K562 (cell line): ENCODE measurements at regions not wholly inside any gene's neighbourhood (a gene's known extent, or its start where the extent isn't known, plus 50 kb on each side); places are given as distances from the start of the nearest gene placed in this dataset.

Source experiments
- ATAC-seq: fragments of 200-7000 bp; cut with Tn5 transposase; 3 replicates; pipeline ENCODE4 v1.9.1; 2020; ENCODE audit warnings: moderate library complexity
- BruUV-seq: library from RNA; stranded (reverse); fragments of 400-500 nt; replicated peaks from 2 replicates; lab custom pipeline; 2021; lab: Mats Ljungman, UMichigan
- CTCF ChIA-PET: fragments of 300-600 bp; formaldehyde crosslinking; extraction: SDS; loops from one replicate; lab custom pipeline; 2021; ENCODE audit warnings: low intra/inter-chr PET ratio; lab: Yijun Ruan, JAX
- POLR2A ChIA-PET: fragments of 300-600, 350-650 bp; sonication (Branson Sonifier 250); formaldehyde crosslinking; extraction: SDS; loops from one replicate; lab custom pipeline; 2021; ENCODE audit warnings: antibody characterized with exemption, inconsistent platforms; lab: Yijun Ruan, JAX
- DNase-seq, 4 experiments: peaks; one replicate each; pipeline versions ENCODE4 v3.0.0 to v3.0.0-alpha.2; 2011 to 2018; ENCODE audit warnings: low spot score in 3 of 4, mixed read lengths in 3 of 4; ENCODE audit errors: extremely low read depth in 1 of 4
- FAIRE-seq: peaks from 2 replicates; lab custom pipeline; 2011; peaks lifted over from hg19 to GRCh38; lab: Jason Lieb, UNC
- H2AFZ ChIP-seq: 2 replicates; pipeline ENCODE4 v1.6.0; 2011; ENCODE audit warnings: low read depth, low read length, control low read depth, inconsistent platforms
- H3K27ac ChIP-seq: fragments of 200-600 bp; 3 replicates; pipeline ENCODE4 v1.8.0; 2011; ENCODE audit warnings: low read depth, mild to moderate bottlenecking, control low read depth, inconsistent platforms, low read length, moderate library complexity, mixed read lengths; ENCODE audit errors: extremely low read depth
- H3K27me3 ChIP-seq, 2 experiments: fragments of 300-600 bp in 1 of 2; 2 replicates in 1 of 2; 3 replicates in 1 of 2; pipeline versions ENCODE4 v1.6.0 to v1.8.0; 2011; ENCODE audit warnings: inconsistent platforms in 2 of 2, low read length in 2 of 2, mild to moderate bottlenecking in 1 of 2, mixed read lengths in 1 of 2, moderate library complexity in 1 of 2; ENCODE audit not compliant: control insufficient read depth in 2 of 2, insufficient read depth in 2 of 2
- H3K36me3 ChIP-seq: fragments of 300-600 bp; 3 replicates; pipeline ENCODE4 v1.8.0; 2011; ENCODE audit warnings: mild to moderate bottlenecking, low read length, inconsistent platforms; ENCODE audit not compliant: control insufficient read depth, insufficient read depth
- H3K4me1 ChIP-seq, 2 experiments: fragments of 200-600 bp in 1 of 2; replicated peaks in 1 of 2; 2 replicates in 1 of 2; 3 replicates in 1 of 2; pipeline versions ENCODE4 v1.5.1 to v1.8.0; 2011; ENCODE audit warnings: inconsistent platforms in 2 of 2, low read length in 2 of 2, mild to moderate bottlenecking in 1 of 2, mixed read lengths in 1 of 2, moderate library complexity in 1 of 2; ENCODE audit not compliant: control insufficient read depth in 2 of 2, insufficient read depth in 2 of 2
- H3K4me2 ChIP-seq: 2 replicates; pipeline ENCODE4 v1.6.1; 2011; ENCODE audit warnings: low read length, control low read depth, inconsistent platforms, mixed read lengths; ENCODE audit not compliant: insufficient read depth
- H3K4me3 ChIP-seq: fragments of 200-600 bp; sonication (generic), shearing (Covaris generic); 2 replicates; pipeline ENCODE4 v1.5.1; 2016; ENCODE audit warnings: control low read depth, inconsistent platforms
- H3K79me2 ChIP-seq: fragments of 200-600 bp; 3 replicates; pipeline ENCODE4 v1.8.0; 2011; ENCODE audit warnings: low read length, inconsistent platforms; ENCODE audit not compliant: control insufficient read depth, insufficient read depth
- H3K9ac ChIP-seq, 2 experiments: 2 replicates each; pipeline versions ENCODE4 v1.6.0 to v1.6.1; 2011; ENCODE audit warnings: low read depth in 2 of 2, low read length in 2 of 2, control low read depth in 1 of 2, inconsistent platforms in 1 of 2, mild to moderate bottlenecking in 1 of 2, mixed read lengths in 1 of 2; ENCODE audit not compliant: insufficient read depth in 1 of 2
- H3K9me1 ChIP-seq: one replicate; pipeline ENCODE4 v1.6.0; 2011; ENCODE audit warnings: inconsistent platforms, mild to moderate bottlenecking, low read length, moderate library complexity; ENCODE audit not compliant: control insufficient read depth, insufficient read depth
- H3K9me3 ChIP-seq: replicated peaks from 2 replicates; pipeline ENCODE4 v1.5.1; 2011; ENCODE audit warnings: low read depth, low read length, inconsistent platforms; ENCODE audit not compliant: control insufficient read depth, insufficient read depth
- H4K20me1 ChIP-seq: replicated peaks from 2 replicates; pipeline ENCODE4 v1.6.1; 2011; ENCODE audit warnings: low read length, inconsistent platforms, mixed read lengths; ENCODE audit not compliant: control insufficient read depth, insufficient read depth
- ELF1 ChIP-seq: fragments of 200-800 bp; sonication (Bioruptor generic); IDR thresholded peaks from 2 replicates; pipeline ENCODE4 v1.6.1; 2016; ENCODE audit warnings: missing genetic modification characterization, missing compliant biosample characterization
- ETS2 ChIP-seq: IDR thresholded peaks from 2 replicates; pipeline ENCODE4 v1.6.1; 2016; ENCODE audit warnings: borderline replicate concordance, missing genetic modification characterization, mild to moderate bottlenecking, moderate library complexity, missing compliant biosample characterization; ENCODE audit not compliant: poor library complexity, severe bottlenecking
- IFI16 ChIP-seq: fragments of 250-450 bp; sonication (Bioruptor Pico); IDR thresholded peaks from 2 replicates; pipeline ENCODE4 v2.1.2; 2022; ENCODE audit warnings: mild to moderate bottlenecking, inconsistent platforms
- KAT8 ChIP-seq: fragments of 450-650 bp; IDR thresholded peaks from 2 replicates; pipeline ENCODE4 v1.6.1; 2016; ENCODE audit warnings: low read depth, mild to moderate bottlenecking
- NR2C2 ChIP-seq, 2 experiments: fragments of 200-800 bp in 1 of 2; sonication (Bioruptor generic) in 1 of 2; sonication (generic) in 1 of 2; formaldehyde crosslinking in 1 of 2; IDR thresholded peaks; 2 replicates each; pipeline versions ENCODE4 v1.6.1 to v1.8.0; 2016 to 2022; ENCODE audit warnings: mild to moderate bottlenecking in 1 of 2, missing compliant biosample characterization in 1 of 2, missing genetic modification characterization in 1 of 2, missing genetic modification reagents in 1 of 2
- RFX5 ChIP-seq: IDR thresholded peaks from 2 replicates; pipeline ENCODE4 v1.6.1; 2011; ENCODE audit warnings: low read depth, mild to moderate bottlenecking, improper control_type of control experiment, low read length
- RUNX1 ChIP-seq: sonication (generic); IDR thresholded peaks from 2 replicates; pipeline ENCODE4 v1.6.1; 2016; ENCODE audit warnings: antibody characterized with exemption, low read depth
- SPI1 ChIP-seq: IDR thresholded peaks from 2 replicates; pipeline ENCODE4 v1.6.1; 2011; ENCODE audit warnings: low read depth, low read length, control low read depth, borderline replicate concordance
- ZNF778 ChIP-seq: fragments of 450-650 bp; formaldehyde crosslinking; IDR thresholded peaks from 2 replicates; pipeline ENCODE4 v1.4.0; 2020; ENCODE audit warnings: mild to moderate bottlenecking, moderate library complexity
- in situ Hi-C: fragments of 300-500 bp; cut with MboI; formaldehyde crosslinking; loops from 4 replicates; pipeline ENCODE4 v1.15.0; 2018; ENCODE audit warnings: inconsistent platforms, mixed read lengths
- intact Hi-C: fragments of 100-400 bp; cut with micrococcal nuclease; formaldehyde crosslinking; loops from 2 replicates; pipeline ENCODE4 v1.14.2; 2022

DNA sequence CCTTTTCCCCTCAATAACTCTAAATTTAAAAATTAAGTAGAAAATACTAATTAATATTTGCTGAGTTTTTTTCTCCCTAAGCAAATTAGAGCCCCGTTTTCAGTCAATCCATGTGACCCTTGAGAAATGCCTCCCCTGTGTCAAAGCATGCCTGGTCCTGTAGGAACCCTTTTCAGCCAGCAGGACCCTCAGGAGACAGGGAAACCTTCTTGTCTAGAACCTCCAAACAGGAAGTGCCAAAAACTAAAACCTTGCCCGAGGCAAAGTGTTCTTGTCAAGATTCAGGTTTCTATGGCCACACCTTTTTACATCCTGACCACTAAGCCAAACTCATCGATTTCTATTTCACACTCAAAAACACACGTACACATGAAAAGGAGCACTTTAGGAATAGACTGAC lies 60.1 kb upstream of the NFE2L3 start (continued):
- peak; percentile 85 for TF ChIP-seq SPI1
- no peak for TF ChIP-seq ZNF778 (CRISPR knock-in tag)
- TF ChIP-seq ELF1 (tag): peak; percentile 52
- no peak for TF ChIP-seq IFI16 (CRISPR knock-in tag)
- no peak for TF ChIP-seq NR2C2 (CRISPR knock-in tag; IDR thresholded peaks at IDR 0.05)
- TF ChIP-seq NR2C2 (tag; IDR thresholded peaks at IDR 0.05): no peak
- TF ChIP-seq RUNX1: no peak

GRCh38 chr7:26093023-26093422 lies 59.0 kb upstream of the NFE2L3 start:
- Histone ChIP-seq H3K9me3 (no peaks in the 10 kb centered on the region), H3K4me2 (no peak overlapping the region), H2AFZ (no peak overlapping the region)
- FAIRE-seq (no peak), DNase-seq (no peak)
- TF ChIP-seq RFX5 (peak; percentile 70), KAT8 (no peak), ETS2 (tag) (no peak)
- TF ChIP-seq, all 486 proteins: peak for 1
- Histone ChIP-seq H3K36me3 (no peaks in the 10 kb centered on the region), H3K9me1 (no peaks in the 10 kb centered on the region), H3K9ac (no peak overlapping the region), H3K79me2 (no peaks in the 10 kb centered on the region), H3K4me1 (peaks cover 0 to 3% of the 10 kb centered on the region in 2 experiments; a peak in 2 of 5 replicates), H3K4me3 (no peak overlapping the region), H3K27ac (no peak overlapping the region), H3K27me3 (no peaks in the 10 kb centered on the region; a peak in 1 of 5 replicates), H4K20me1 (no peaks in the 10 kb centered on the region)
- ChIA-PET POLR2A (interaction anchor here (0.5 to 1.7 kb wide), 6 partner anchors 13 to 1875 kb away, joined by 3 to 10 read pairs (median 4); partner anchors contain the start of gene HNRNPA2B1), CTCF (interaction anchor here (3.1 kb wide), 1 partner anchor 192 kb away, joined by 17 read pairs; no protein-coding TSS in a partner anchor)
- ATAC-seq: peak; percentile 18; the same call in 2 of the 3 replicates
- no TSS peak for BruUV-seq
- intact Hi-C loops (loop anchor here (5.0 kb wide), 1 partner anchor 109 kb away; the partner anchor contains the start of genes CBX3 and HNRNPA2B1), in situ Hi-C loops (loop anchor here (5.0 to 25.0 kb wide), 5 partner anchors 89 to 1069 kb away; partner anchors contain the start of genes HOXA10, HOXA3, HOXA7 and HOXA9)
